Stimulated activated CD8-positive, alpha-beta memory T cell treated with anti-CD3 and anti-CD28 coated beads, Interleukin-12 subunit alpha, Interleukin-12 subunit beta, amount 100 ng/mL, for 24 hours (primary cell): ENCODE measurements at regions not wholly inside any gene's neighbourhood (a gene's known extent, or its start where the extent isn't known, plus 50 kb on each side); places are given as distances from the start of the nearest gene placed in this dataset.
"Not testable (repeated sequence)": the region's sequence is repeated elsewhere in the genome, so short reads cannot be mapped to it uniquely, and the experiment has no call there.

Experiments
- DNase-seq: peaks from one replicate; pipeline ENCODE4 v3.0.0-alpha.2; 2020; ENCODE audit errors: extremely low read depth

DNA sequence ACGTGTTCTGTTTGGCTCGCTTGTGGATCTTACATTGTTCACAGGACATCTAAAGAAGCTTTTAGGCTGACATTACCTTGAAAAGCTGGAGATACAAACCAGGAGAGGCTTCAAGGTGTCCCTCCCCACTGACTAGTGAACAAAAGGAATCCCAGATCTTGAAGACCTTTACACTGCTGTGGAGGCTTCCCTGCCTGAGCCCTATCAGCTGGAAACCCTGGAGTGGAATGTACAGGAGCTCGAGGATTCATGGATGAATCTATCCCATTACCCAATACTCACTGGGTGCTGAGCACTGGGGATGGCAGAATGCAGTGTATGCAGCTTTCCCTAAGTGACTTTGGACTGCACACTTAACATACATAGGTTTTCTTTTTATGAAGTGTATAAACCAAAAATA, 82.3 kb upstream of the MFGE8 start:
- DNase-seq: no peak

GRCh38 chr15:88997531-88997930, 84.4 kb upstream of the MFGE8 start:
- no peak for DNase-seq

DNA sequence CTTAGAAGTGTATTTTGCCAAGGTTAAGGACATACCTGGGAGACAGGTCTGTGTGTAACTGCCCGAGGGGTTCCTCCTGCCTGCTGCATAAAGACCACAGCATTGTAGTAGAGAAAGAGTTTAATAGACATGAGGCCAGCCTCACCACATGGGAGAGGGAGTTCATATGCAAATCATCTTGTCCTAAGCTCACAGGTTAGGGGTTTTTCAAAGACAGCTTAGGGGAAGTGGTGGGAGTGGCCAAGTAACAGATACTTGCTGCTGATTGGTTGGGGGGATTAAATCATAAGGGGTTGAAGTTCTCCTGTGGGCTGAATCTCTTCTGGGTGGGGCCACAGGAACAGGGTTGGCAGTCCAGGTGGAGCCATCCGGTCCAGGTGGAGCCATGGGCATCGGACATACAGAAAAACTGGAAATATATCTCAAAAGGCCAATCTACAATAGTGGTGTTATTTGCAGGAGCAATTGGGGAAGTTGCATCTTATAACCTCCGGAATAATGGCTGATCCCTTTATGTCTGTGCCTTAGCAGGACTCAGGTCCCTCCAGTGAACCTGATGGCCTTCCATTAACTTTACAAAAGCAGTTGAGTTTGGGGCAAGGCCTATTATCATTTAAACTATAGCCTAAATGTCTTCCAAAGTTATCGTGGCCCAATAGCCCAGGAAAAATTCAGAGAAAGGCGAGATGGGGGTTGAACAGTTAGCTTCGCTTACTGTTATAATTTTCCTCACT, 86.0 kb upstream of the MFGE8 start:
- no peak for DNase-seq

- not testable (repeated sequence) for DNase-seq
These were observed 86.5 kb upstream of the ABHD2 start for GRCh38 chr15:89001708-89002275.

- no peak for DNase-seq
These were observed 85.9 kb upstream of the ABHD2 start for GRCh38 chr15:89002281-89002761.

DNA sequence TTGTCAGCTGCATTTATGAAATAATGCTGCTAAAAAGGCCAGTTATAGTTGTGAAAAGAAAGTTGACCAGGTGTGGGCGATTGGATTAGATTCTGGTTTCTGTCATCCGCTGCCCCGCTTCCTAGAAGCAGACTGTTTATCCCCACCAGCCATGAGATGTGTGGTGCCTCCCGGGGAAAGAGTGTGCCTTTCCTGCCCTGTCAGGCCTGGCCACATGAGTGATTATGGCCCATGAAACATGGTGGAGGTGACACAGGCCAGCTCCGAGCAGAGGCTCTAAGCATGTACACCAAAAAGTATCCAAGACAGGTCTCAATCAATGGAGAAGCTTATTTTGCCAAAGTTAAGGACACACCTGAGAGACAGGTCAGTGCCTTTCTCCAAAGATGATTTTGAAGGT, 85.4 kb upstream of the ABHD2 start:
- DNase-seq: no peak

DNA sequence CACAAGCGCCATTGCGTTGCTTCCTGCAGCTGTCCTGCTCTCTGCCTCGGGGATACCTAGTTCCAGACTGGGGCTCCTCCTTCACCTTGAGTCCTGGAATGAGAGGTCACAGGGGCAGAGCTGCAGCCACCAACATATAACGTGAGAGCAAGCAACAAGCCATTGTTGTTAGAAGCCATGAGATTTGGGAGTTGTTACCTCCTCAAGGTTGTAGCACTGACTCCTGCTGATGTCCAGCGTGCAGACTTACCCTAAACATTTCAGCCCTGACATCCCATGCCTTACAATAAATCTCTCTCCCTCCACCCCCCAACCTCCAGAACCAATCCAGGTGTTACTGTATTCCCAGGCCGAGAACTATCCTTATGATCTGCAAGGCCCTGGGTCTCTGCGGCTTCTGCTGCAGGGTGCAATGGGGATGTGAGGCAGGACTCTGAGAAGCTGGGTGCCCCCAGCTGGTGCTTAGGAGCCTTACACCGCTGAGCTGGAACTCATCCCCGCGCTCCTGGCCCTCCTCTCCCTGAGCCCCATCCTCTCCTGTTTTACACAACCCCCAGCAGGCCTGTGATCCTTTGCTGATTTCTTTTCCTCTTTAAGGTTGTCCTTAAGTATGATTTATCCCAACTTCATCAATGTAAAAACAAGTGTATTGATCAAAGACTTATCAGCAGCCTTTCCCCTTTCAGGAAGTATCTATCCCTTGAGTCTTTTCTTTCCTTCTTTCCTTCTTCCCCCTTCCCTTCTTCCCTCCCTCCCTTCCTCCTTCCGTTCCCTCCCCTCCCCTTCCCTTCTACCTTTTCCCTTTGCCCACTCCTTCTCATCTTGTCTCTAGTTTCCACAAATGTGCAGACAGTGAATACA, 84.2 kb upstream of the ABHD2 start:
- DNase-seq: no peak

- no peak for DNase-seq
These were observed 83.6 kb upstream of the ABHD2 start for GRCh38 chr15:89004726-89005030.

- DNase-seq: not testable (repeated sequence)
These were observed 80.7 kb upstream of the ABHD2 start for GRCh38 chr15:89007527-89007926.

DNA sequence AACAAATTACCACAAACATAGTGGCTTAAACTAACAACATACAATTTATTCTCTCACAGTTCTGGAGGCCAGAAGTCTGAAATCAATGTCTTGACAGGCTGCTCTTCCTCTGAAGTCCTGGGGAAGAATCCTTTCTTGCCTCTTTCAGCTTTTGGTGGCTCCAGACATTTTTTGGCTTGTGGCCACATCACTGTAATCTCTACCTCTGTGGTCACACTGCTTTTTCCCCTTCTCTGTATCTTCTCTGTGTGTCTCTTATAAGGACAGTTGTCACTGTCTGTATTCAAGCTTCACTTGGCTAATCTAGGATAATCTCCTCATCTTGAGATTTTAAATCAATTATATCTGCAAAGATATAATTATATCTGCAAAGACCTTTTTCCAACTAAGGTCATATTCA, 80.3 kb upstream of the ABHD2 start:
- no peak for DNase-seq

DNA sequence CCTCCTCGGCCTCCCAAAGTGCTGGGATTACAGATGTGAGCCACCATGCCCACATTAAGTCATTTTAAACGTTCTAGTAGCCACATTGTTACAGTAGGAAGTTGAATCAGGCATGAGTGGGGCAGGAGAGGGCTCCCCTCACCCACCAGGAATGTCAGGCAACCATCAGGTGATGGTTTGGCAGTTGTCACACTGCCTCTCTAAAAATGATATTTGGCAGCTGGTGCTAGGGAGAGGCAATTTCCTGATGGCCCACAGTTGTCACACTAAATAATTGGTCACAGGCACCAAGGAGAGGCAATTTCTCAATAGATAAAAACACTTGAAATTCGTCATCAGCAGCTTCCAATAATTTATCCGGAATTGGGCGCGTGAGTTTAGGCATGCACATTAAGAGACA, 79.2 kb upstream of the ABHD2 start:
- no peak for DNase-seq

- no peak for DNase-seq
These were observed 72.7 kb upstream of the ABHD2 start for GRCh38 chr15:89015412-89016097.

DNA sequence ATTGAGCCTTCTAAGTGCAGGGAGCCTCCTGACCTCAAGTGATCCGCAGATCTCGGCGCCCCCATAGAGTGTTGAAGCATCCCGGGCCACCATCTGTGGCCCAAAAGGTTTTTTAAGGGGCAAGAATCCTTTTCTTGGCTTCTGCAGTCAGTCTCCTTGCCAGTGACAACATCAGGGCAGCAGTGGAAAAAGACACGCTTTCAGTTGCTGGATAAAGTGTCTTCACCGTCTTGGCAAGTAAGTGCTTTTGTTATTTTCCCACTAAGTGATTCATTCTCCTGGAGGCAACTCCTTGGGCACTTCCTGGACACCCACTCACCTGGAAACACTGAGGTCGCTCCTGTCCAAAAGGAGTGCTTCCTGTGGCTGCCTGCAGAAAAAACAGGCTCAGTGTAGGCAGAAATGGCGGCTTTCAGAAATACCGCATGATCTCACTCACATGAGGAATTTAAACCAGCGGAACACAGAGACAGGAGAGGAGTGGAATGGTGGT, 71.7 kb upstream of the ABHD2 start:
- no peak for DNase-seq

DNA sequence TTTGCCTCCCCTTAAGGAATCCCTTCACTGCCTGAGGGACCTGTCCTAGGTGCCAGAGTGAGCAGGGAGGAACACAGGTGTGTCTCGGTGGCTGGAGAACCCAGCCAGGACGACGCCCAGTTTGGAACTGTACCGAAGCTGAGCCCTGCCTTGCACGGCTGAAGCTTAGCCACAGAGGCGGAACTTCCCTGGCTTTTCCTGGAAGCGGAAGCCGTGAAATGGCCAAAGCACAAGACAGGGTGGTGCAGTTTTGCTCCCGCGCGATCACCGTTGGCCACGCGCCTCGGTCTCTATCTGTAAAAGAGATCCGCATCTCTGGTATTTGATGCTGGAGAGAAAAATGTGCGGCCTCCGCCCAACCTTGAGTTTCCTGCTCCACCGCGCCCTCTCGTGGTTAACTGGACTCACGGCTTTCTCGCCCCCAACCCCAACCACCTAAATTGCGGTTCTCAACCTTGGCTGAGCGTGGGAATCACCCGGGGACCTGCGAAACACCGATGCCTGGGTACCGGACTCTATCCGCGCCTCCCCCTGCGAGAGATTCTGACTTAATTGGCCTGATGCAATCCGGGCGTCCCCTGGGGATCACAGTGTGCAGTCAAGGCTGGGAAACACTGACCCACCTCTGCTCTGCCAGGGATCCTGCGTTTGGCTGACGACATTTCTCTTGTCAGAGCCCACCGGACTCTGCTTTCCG, 70.7 kb upstream of the ABHD2 start:
- DNase-seq: peak; percentile 47

GRCh38 chr15:89018207-89018606, 70.0 kb upstream of the ABHD2 start:
- no peak for DNase-seq

DNA sequence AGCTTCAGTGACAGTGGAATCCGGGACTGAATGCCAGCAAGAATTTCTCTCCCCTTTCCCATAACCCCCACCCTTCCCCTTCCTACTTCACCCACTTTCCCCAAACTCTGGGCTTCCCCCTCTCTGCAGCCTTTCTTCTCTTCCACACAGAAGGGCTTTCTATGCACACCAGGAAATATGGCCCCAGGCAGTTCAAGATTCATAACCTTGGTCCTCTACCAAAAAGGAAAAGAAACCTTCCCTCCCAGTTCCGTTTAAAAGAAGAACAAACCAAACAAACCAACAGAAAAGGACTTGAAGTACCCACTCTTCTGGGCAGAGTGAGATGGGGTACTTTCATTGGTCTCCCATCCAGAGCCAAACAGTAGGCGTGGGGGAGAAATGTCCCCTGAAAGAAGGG, 68.8 kb upstream of the ABHD2 start:
- no peak for DNase-seq

DNA sequence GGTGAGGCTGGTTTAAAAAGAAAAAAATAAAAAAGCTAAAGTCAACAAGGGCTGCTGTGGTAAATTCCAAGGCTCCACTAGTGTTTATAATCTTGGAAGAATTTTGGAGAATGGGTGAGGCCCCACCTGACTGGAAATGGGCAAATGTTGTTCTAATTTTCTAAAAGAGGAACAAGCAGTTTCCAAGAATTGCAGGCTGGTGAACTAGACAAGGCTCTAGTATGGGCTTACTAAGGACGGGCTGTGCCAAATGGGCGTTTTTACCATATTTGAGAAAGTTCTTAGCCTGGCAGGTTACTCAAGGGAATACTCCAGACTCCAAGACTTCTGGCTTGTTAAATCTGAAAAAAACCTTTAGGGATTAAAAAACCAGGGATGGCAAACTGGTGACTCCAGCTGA, 67.0 kb upstream of the ABHD2 start:
- DNase-seq: no peak

DNA sequence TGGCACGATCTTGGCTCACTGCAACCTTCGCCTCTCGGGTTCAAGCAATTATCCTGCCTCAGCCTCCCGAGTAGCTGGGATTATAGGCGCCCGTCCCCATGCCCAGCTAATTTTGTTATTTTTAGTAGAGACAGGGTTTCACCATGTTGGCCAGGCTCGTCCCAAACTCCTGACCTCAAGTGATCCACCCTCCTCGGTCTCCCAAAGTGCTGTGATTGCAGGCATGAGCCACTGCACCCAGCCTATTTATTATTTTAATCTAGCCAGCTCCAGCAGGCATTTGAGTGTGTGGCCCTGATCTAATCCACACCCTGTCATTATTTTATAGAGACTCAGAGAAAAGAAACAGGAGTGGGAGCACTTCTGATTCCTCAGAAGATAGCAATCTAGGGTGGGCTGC, 66.4 kb upstream of the ABHD2 start:
- DNase-seq: not testable (repeated sequence)

- DNase-seq: no peak
These were observed 64.8 kb upstream of the ABHD2 start for GRCh38 chr15:89023311-89023961.

DNA sequence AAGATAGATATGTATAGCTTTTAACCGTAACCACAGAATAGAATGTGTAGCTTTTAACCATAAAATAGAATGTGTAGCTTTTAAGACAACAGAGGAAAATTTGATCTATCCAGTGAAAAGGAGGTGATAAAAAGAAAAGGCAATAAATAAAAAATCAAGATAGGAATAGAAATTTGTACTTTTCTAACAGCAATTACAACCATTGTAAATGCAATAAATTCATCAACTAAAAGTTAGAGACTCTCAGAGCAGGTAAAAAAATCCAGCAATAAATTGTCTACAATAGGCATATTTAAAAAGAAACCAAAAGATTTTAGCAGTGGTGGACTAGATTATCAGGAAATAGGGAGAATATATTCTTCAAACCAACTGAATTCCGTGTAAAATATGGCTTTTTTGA, 63.8 kb upstream of the ABHD2 start:
- no peak for DNase-seq

GRCh38 chr15:89026167-89026566, 62.1 kb upstream of the ABHD2 start:
- no peak for DNase-seq
